ENCODE measurements at regions not wholly inside any gene's neighbourhood (a gene's known extent, or its start where the extent isn't known, plus 50 kb on each side); places are given as distances from the start of the nearest gene placed in this dataset.

GRCh38 chr2:125185691-125186270, 1160.7 kb downstream of the CNTNAP5 start:
- TF ChIP-seq CTCF (conservative IDR thresholded peaks at IDR 0.05; ENCODE audit: low read length) (no peak), EZH2phosphoT487 (IDR thresholded peaks at IDR 0.05; ENCODE audit: borderline replicate concordance) (no peak)

Measured in Loucy (cell line).